ENCODE measurements at regions not wholly inside any gene's neighbourhood (a gene's known extent, or its start where the extent isn't known, plus 50 kb on each side); places are given as distances from the start of the nearest gene placed in this dataset.
"Not testable (repeated sequence)": the region's sequence is repeated elsewhere in the genome, so short reads cannot be mapped to it uniquely, and the experiment has no call there.

DNA sequence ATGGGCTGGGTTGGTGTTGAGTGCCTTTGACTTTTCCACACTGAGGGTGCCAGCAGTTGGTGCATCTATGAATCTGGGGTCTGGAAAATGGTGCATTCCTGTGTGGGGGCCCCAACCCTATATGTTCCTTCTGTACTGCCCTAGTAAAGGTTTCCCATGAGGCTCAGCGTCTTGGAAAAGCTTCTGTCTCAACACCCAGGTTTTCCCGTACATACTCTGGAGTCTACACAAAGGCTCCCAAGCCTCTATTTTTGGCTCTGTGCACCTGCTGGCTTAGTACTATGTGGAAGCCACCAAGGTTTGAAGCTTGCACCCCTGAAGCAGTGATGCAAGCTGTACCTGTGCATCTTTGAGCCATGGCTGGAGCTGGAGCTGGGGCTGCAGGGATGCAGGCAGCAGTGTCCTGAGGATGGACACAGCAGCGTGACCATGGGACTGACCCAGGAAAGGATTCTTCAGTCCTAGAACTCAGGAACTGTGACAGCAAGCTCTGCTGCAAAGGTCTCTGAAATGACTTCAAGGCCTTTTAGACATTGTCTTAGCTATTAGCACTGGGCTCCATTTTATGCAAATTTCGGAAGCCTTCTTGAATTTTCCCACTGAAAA lies 282.7 kb downstream of the POTED start:
- DNase-seq (ENCODE audit: low spot score); H3K4me1 ChIP-seq (replicated peaks); H3K9me3 ChIP-seq; H3K27me3 ChIP-seq (replicated peaks; ENCODE audit: insufficient read depth); H3K27ac ChIP-seq; intact Hi-C loops (cut with DNase I); H3K36me3 ChIP-seq; H3K4me3 ChIP-seq: not testable (repeated sequence)
- WGBS: 72% methylated on average over 4 of the region's 4 CpGs

DNA sequence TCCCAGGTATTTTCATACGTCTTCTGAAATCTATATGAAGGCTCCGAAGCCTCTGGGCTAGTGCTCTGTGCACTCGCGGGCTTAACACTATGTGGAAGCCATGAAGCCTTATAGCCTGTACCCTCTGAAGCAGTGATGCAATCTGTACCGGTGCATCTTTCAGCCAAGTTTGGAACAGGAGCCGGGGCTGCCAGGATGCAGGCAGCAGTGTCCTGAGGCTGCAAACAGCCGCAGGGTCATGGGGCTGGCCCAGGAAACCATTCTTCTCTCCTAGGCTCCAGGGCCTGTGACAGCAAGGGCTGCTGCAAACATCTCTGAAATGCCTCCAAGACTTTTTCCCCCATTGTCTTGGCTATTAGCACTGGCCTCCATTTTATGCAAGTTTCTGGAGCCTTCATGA lies 279.6 kb downstream of the POTED start:
- DNase-seq (ENCODE audit: low spot score); H3K4me1 ChIP-seq (replicated peaks); H3K27ac ChIP-seq; H3K27me3 ChIP-seq (replicated peaks; ENCODE audit: insufficient read depth); intact Hi-C loops (cut with DNase I); H3K9me3 ChIP-seq; H3K36me3 ChIP-seq; H3K4me3 ChIP-seq: not testable (repeated sequence)
- WGBS: 89% methylated on average over 6 of the region's 7 CpGs

DNA sequence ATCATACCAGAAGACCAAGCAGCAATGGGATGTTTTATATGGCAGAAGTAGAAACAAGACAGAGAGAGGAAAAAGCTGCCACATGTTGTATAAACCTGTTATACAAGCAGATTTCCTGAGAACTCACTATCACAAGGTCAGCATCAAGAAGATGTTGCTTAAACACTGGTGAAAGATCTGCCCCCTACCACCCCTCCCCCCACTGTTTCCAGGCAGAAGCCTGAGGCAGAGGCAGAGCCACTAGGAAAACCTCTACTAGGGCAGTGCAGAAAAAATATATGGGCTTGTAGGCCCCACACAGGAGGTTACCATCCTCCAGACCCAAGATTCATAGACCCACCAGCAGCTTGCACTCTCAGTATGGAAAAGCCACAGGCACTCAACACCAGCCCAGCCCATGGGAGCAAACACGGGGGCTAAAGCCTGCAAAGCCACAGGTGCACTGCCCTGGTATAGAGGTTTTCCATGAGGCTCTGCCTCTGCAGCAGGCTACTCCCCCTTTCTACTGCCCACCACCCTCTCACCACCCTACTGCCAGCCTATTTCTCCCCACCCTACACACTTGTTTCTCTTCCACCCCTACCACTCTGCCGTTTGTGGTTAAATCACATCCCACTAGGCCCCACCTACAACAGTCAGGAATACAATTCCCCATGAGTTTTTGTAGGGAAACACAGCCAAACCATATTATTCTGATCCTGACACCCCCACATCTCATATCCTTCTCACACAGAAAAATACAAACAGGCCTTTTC lies 274.2 kb downstream of the POTED start:
- H3K27ac ChIP-seq; H3K4me1 ChIP-seq (replicated peaks); H3K36me3 ChIP-seq; DNase-seq (ENCODE audit: low spot score); H3K9me3 ChIP-seq; H3K4me3 ChIP-seq; intact Hi-C loops (cut with DNase I); H3K27me3 ChIP-seq (replicated peaks; ENCODE audit: insufficient read depth): not testable (repeated sequence)
- 87% methylated on average over 2 of the region's 2 CpGs for WGBS

DNA sequence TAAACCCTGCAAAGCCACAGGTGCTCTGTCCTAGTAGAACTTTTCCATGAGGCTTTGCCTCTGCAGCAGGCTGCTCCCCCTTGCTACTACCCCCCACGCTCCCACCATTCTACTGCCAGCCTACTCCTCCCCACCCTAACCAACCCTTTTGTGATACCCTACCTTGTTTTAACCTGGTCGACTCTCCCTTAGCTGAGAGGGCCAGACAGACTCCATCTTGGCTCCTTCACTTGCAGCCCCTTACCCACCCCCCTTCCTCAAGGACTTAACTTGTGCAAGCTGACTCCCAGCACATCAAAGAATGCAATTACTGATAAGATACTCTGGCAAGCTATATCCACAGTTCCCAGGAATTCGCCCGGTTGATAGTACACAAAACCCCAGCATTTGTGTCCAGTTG lies 267.9 kb downstream of the POTED start:
- H3K27me3 ChIP-seq (replicated peaks; ENCODE audit: insufficient read depth); H3K36me3 ChIP-seq; intact Hi-C loops (cut with DNase I); H3K4me1 ChIP-seq (replicated peaks); H3K4me3 ChIP-seq; H3K9me3 ChIP-seq; DNase-seq (ENCODE audit: low spot score); H3K27ac ChIP-seq: not testable (repeated sequence)
- 74% methylated on average over 4 of the region's 4 CpGs for WGBS

DNA sequence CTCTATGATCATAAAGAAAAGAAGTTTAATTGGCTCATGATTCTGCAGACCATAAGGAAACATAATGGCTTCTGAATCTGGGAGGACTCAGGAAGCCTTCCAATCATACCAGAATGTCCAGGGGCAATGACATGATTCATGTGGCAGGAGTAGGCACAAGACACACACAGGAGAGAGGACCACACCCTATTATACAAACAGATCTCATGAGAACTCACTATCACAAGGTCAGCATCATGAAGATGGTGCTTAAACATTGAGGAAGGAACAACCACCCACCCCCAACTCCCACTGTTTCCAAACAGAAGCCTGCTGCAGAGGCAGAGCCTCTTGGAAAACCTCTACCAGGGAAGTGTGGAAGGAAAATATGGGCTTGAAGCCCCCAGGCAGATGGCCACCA lies 267.4 kb downstream of the POTED start:
- not testable (repeated sequence) for H3K4me1 ChIP-seq (replicated peaks)

DNA sequence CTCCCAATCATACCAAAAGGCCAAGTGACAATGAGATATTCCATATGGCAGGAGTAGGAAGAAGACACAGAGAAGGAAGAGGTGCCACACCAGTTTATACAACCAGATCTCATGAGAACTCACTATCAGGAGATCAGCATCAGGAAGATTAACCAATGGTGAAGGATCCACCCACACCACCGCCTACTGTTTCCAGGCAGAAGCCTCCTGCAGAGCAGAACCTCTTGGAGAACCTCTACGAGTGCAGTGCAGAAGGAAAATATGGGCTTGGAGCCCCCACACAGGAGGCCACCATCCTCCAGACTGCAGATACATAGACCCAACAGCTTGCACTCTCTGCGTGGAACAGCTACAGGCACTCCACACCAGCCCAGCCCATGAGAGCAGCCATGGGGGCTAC lies 264.4 kb downstream of the POTED start:
- H3K27me3 ChIP-seq (replicated peaks; ENCODE audit: insufficient read depth); H3K4me3 ChIP-seq; DNase-seq (ENCODE audit: low spot score); H3K9me3 ChIP-seq; intact Hi-C loops (cut with DNase I); H3K4me1 ChIP-seq (replicated peaks); H3K36me3 ChIP-seq; H3K27ac ChIP-seq: not testable (repeated sequence)
- 55% methylated on average over 3 of the region's 3 CpGs for WGBS

More for the DNA sequence above, 267.4 kb downstream of the POTED start:
- H3K27ac ChIP-seq; H3K9me3 ChIP-seq; H3K4me3 ChIP-seq; H3K36me3 ChIP-seq; DNase-seq (ENCODE audit: low spot score); H3K27me3 ChIP-seq (replicated peaks; ENCODE audit: insufficient read depth); intact Hi-C loops (cut with DNase I): not testable (repeated sequence)

DNA sequence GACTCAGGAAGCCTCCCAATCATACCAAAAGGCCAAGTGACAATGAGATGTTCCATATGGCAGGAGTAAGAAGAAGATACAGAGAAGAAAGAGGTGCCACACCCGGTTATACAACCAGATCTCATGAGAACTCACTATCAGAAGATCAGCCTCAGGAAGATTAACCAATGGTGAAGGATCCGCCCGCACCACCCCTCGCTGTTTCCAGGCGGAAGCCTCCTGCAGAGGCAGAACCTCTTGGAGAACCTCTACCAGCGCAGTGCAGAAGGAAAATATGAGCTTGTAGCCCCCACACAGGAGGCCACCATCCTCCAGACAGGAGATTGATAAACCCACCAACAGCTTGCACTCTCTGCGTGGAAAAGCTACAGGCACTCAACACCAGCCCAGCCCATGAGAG lies 245.1 kb downstream of the POTED start:
- intact Hi-C loops (cut with DNase I): no loop called here
- H3K4me3 ChIP-seq: no peak overlapping the region
- no peak for TF ChIP-seq POLR2A (IDR thresholded peaks at IDR 0.05)
- no peak for DNase-seq (ENCODE audit: low spot score)
- H3K36me3 ChIP-seq: no peaks in the 10 kb centered on the region
- H3K27me3 ChIP-seq (replicated peaks; ENCODE audit: insufficient read depth): no peaks in the 10 kb centered on the region
- no peaks in the 10 kb centered on the region for H3K4me1 ChIP-seq (replicated peaks)
- H3K27ac ChIP-seq: no peak overlapping the region
- WGBS: 84% methylated on average over 7 of the region's 7 CpGs
- H3K9me3 ChIP-seq: no peaks in the 10 kb centered on the region

DNA sequence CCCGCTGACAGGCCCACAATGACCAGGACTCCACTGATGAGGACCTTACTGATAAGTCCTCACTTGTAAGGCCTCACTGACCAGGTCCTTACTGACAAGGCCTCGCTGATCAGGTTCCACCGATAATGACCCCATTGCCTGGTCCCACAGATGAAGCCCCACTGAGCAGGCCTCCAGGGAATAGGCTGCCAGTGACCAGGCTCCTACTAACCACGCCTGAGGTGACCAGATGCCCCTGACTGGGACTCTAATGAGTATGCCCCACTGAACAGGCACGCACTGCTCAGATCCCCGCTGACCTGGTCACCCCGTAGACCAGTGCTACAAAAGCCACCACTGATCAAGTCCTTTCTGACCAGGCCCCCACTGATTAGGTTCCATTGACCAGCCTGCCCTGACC lies 241.2 kb downstream of the POTED start:
- H3K4me3 ChIP-seq; DNase-seq (ENCODE audit: low spot score); H3K27me3 ChIP-seq (replicated peaks; ENCODE audit: insufficient read depth); H3K9me3 ChIP-seq; intact Hi-C loops (cut with DNase I); H3K36me3 ChIP-seq; H3K4me1 ChIP-seq (replicated peaks); H3K27ac ChIP-seq: not testable (repeated sequence)
- WGBS: 79% methylated on average over 6 of the region's 7 CpGs

DNA sequence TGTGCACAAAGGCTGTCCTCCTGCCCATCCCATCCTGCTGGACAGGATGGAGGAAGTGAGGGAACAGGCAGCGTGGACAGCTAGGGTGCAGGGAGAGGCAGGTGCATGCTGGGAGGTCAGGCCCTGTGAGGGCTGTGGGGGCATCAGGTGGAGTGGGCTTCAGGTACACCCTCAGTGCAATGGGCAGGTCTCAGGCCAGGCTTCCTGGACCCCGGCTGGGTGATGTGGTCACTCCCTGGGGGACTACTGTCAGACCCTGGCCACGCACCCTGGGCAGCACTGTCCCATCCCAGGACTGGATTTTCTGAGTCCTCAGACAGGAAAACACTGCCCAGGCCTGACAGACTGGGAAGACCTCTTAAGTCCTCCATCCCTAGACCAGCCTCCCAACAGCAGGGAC lies 239.9 kb downstream of the POTED start:
- H3K27ac ChIP-seq; H3K9me3 ChIP-seq; H3K36me3 ChIP-seq; H3K27me3 ChIP-seq (replicated peaks; ENCODE audit: insufficient read depth); H3K4me3 ChIP-seq; intact Hi-C loops (cut with DNase I); H3K4me1 ChIP-seq (replicated peaks); DNase-seq (ENCODE audit: low spot score): not testable (repeated sequence)
- WGBS: 62% methylated on average over 3 of the region's 3 CpGs

DNA sequence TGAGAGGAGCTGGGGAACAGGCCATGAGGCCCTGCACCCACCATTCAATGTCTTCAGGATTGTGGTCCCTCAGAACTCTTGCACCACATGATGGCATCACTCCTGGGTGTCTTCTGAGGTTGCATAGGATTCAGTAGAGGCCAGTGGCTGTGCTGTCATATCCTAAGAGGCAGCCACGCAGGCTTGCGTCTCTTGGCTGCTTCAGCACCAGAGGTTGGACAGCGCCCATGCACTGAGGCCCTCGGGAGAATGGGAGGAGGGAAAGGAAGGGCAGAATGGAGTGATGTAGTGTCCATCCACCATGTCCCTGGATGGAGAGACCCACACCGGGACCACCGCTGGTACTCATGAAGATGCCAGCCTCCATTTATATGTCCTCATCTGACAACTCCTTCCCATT lies 237.1 kb downstream of the POTED start:
- H3K9me3 ChIP-seq; H3K4me1 ChIP-seq (replicated peaks); H3K36me3 ChIP-seq; DNase-seq (ENCODE audit: low spot score); H3K27me3 ChIP-seq (replicated peaks; ENCODE audit: insufficient read depth); H3K4me3 ChIP-seq; intact Hi-C loops (cut with DNase I); H3K27ac ChIP-seq: not testable (repeated sequence)
- WGBS: 61% methylated on average over 6 of the region's 6 CpGs

DNA sequence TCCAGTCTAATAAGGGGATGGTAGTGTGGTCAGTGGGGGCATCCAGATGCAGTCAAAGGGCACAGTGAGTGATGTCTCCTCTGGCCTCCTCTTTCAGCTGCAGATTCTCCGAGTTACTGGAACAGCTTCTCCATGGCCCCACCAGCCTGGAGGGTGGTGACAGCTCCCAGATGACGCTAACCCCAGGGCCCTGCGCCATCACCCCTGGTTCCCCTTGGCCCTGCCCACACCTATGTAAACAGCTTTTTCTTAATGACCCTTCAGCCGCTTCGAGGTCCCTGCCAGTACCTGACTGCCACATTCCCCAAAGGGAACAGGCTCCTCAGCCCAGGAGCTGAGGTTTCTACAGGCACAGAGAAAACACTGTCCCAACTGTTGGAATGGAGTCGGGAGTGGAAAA lies 235.0 kb downstream of the POTED start:
- H3K9me3 ChIP-seq; intact Hi-C loops (cut with DNase I); DNase-seq (ENCODE audit: low spot score); H3K27ac ChIP-seq; H3K4me1 ChIP-seq (replicated peaks); H3K4me3 ChIP-seq; H3K27me3 ChIP-seq (replicated peaks; ENCODE audit: insufficient read depth); H3K36me3 ChIP-seq: not testable (repeated sequence)
- WGBS: 77% methylated on average over 6 of the region's 6 CpGs

DNA sequence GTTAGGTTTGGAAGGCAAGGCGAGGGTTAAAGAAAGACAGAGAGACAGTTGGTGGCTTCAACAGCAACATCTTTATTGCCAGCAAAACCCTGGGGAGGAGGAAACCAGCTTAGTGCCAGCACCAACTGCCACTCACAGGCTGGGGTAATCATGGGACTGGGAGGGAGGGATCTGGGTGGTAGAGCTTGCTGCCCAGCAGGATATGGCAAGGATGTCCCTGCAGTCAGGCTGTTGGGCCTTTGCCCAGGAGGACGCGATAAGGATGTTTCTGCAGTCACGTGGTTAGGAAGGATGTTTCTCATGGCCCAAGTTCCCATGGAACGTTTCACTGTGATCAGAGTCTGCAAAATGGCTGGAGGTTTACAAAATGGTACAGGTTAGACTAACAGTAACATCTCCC lies 233.5 kb downstream of the POTED start:
- H3K4me3 ChIP-seq; intact Hi-C loops (cut with DNase I); H3K27me3 ChIP-seq (replicated peaks; ENCODE audit: insufficient read depth); H3K36me3 ChIP-seq; H3K4me1 ChIP-seq (replicated peaks); H3K27ac ChIP-seq; H3K9me3 ChIP-seq; DNase-seq (ENCODE audit: low spot score): not testable (repeated sequence)
- WGBS: 61% methylated on average over 5 of the region's 5 CpGs

DNA sequence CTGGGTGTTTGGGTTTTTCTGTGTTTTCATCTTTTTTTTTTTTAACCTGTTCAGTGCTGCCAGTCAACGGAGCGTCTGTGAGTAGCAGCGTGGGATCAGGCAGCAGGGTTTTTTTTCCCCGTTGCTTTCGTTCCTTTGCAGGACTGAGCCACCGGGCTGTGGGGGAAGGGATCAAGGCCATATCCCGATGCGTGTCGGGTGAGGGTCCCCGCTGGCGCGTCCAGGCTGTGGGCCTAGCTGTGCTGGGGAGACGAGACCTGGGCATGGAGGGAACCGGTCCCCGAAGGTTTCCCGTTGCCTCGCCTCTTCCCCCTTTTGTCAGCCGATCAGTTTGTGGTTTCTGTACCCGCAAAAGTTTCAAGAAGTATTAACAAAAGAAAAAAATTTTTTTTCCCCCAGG lies 218.1 kb downstream of the POTED start:
- H3K36me3 ChIP-seq; H3K27me3 ChIP-seq (replicated peaks; ENCODE audit: insufficient read depth); H3K4me1 ChIP-seq (replicated peaks); H3K9me3 ChIP-seq; H3K27ac ChIP-seq; DNase-seq (ENCODE audit: low spot score); H3K4me3 ChIP-seq; intact Hi-C loops (cut with DNase I): not testable (repeated sequence)
- 96% methylated on average over 19 of the region's 19 CpGs for WGBS

All from prostate gland (tissue), 2 donors.